SU-DHL-6 (cell line): ENCODE measurements at regions not wholly inside any gene's neighbourhood (a gene's known extent, or its start where the extent isn't known, plus 50 kb on each side); places are given as distances from the start of the nearest gene placed in this dataset.

Experiments
- H2AFZ ChIP-seq: fragments of 200-600 bp; sonication (generic); 2 replicates; pipeline ENCODE4 v1.6.1; 2014; ENCODE audit warnings: low read depth, mild to moderate bottlenecking, moderate library complexity, mixed read lengths, antibody characterized with exemption, low read length; ENCODE audit not compliant: severe bottlenecking
- H3F3A ChIP-seq: fragments of 200-600 bp; shearing (Covaris generic); 2 replicates; pipeline ENCODE4 v1.6.0; 2016; ENCODE audit warnings: antibody characterized with exemption, mild to moderate bottlenecking; ENCODE audit not compliant: insufficient read depth
- H3K27ac ChIP-seq: fragments of 200-600 bp; sonication (generic); 2 replicates; pipeline ENCODE4 v1.5.1; 2016; ENCODE audit warnings: low read depth, mild to moderate bottlenecking, low read length, moderate library complexity, mixed read lengths
- H3K27me3 ChIP-seq: fragments of 200-600 bp; sonication (generic), shearing (Covaris generic); 2 replicates; pipeline ENCODE4 v1.6.0; 2014; ENCODE audit warnings: mild to moderate bottlenecking, low read length
- H3K36me3 ChIP-seq: fragments of 200-600 bp; sonication (generic); 2 replicates; pipeline ENCODE4 v1.6.1; 2014; ENCODE audit warnings: mild to moderate bottlenecking, low read length, mixed read lengths
- H3K4me2 ChIP-seq: fragments of 300-600, 200-600 bp; shearing (Covaris generic), sonication (generic); 2 replicates; pipeline ENCODE4 v1.6.0; 2014; ENCODE audit warnings: low read length, low read depth, mild to moderate bottlenecking; ENCODE audit not compliant: poor library complexity, severe bottlenecking
- H3K4me3 ChIP-seq: fragments of 200-600 bp; sonication (generic); 2 replicates; pipeline ENCODE4 v1.5.1; 2014; ENCODE audit warnings: antibody characterized with exemption, low read length, mild to moderate bottlenecking, mixed read lengths; ENCODE audit not compliant: insufficient read depth, poor library complexity, severe bottlenecking
- H3K79me2 ChIP-seq: fragments of 200-600 bp; sonication (generic); 2 replicates; pipeline ENCODE4 v1.6.1; 2014; ENCODE audit warnings: mild to moderate bottlenecking, low read length, moderate library complexity; ENCODE audit not compliant: insufficient read depth
- H3K9ac ChIP-seq: fragments of 200-600 bp; sonication (generic); 2 replicates; pipeline ENCODE4 v1.7.0; 2014; ENCODE audit warnings: mild to moderate bottlenecking, low read length
- H3K9me2 ChIP-seq: fragments of 200-600 bp; sonication (generic); replicated peaks from 2 replicates; pipeline ENCODE4 v1.6.1; 2014; ENCODE audit warnings: low read length; ENCODE audit not compliant: insufficient read depth
- H3K9me3 ChIP-seq: fragments of 200-600 bp; sonication (generic); 2 replicates; pipeline ENCODE4 v1.6.1; 2014; ENCODE audit warnings: low read length, mixed read lengths; ENCODE audit not compliant: insufficient read depth
- H4K20me1 ChIP-seq: fragments of 200-600 bp; sonication (generic); 2 replicates; pipeline ENCODE4 v1.6.1; 2014; ENCODE audit warnings: low read depth, mild to moderate bottlenecking, antibody characterized with exemption, low read length, moderate library complexity, mixed read lengths
- CTCF ChIP-seq: fragments of 200-600 bp; sonication (generic); IDR thresholded peaks from one replicate; pipeline ENCODE4 v1.5.1; 2017; ENCODE audit warnings: antibody characterized with exemption, mild to moderate bottlenecking, low read length, moderate library complexity; ENCODE audit not compliant: insufficient read depth, poor library complexity, severe bottlenecking
- EZH2phosphoT487 ChIP-seq: fragments of 200-600 bp; sonication (generic), shearing (Covaris generic); conservative IDR thresholded peaks from 2 replicates; pipeline ENCODE4 v1.6.1; 2018; ENCODE audit warnings: mild to moderate bottlenecking, antibody characterized with exemption, low read length, moderate library complexity, mixed read lengths

GRCh38 chr18:33959609-33960008, 265.1 kb downstream of the NOL4 start:
- no peak overlapping the region for H3K27ac ChIP-seq
- H3K79me2 ChIP-seq = no peaks in the 10 kb centered on the region
- no peaks in the 10 kb centered on the region for H3F3A ChIP-seq
- no peak overlapping the region for H3K4me3 ChIP-seq
- H3K9me2 ChIP-seq = no peaks in the 10 kb centered on the region
- no peaks in the 10 kb centered on the region for H3K27me3 ChIP-seq
- H2AFZ ChIP-seq = no peak overlapping the region
- H3K4me2 ChIP-seq = no peak overlapping the region
- TF ChIP-seq EZH2phosphoT487 (no peak), CTCF (no peak)
- H3K9me3 ChIP-seq = no peaks in the 10 kb centered on the region
- no peaks in the 10 kb centered on the region for H4K20me1 ChIP-seq
- no peaks in the 10 kb centered on the region for H3K36me3 ChIP-seq
- H3K9ac ChIP-seq = no peak overlapping the region

- TF ChIP-seq CTCF (no peak), EZH2phosphoT487 (no peak)
- Histone ChIP-seq H3K9ac (no peak overlapping the region), H3K27me3 (no peaks in the 10 kb centered on the region), H3K4me2 (no peak overlapping the region), H3K9me3 (no peaks in the 10 kb centered on the region), H3F3A (no peaks in the 10 kb centered on the region), H3K9me2 (no peaks in the 10 kb centered on the region), H2AFZ (no peak overlapping the region), H3K79me2 (no peaks in the 10 kb centered on the region), H3K27ac (no peak overlapping the region), H4K20me1 (no peaks in the 10 kb centered on the region), H3K4me3 (no peak overlapping the region), H3K36me3 (no peaks in the 10 kb centered on the region)
Measured at GRCh38 chr18:33957707-33958106, 267.0 kb downstream of the NOL4 start.

- TF ChIP-seq CTCF (no peak), EZH2phosphoT487 (no peak)
- Histone ChIP-seq H3F3A (no peaks in the 10 kb centered on the region), H3K36me3 (no peaks in the 10 kb centered on the region), H3K79me2 (no peaks in the 10 kb centered on the region), H2AFZ (no peak overlapping the region), H3K4me3 (no peak overlapping the region), H3K9ac (no peak overlapping the region), H3K9me2 (no peaks in the 10 kb centered on the region), H3K9me3 (no peaks in the 10 kb centered on the region), H4K20me1 (no peaks in the 10 kb centered on the region), H3K4me2 (no peak overlapping the region), H3K27ac (no peak overlapping the region), H3K27me3 (no peaks in the 10 kb centered on the region)
Measured at GRCh38 chr18:33951031-33951430, 273.7 kb downstream of the NOL4 start.
